Limb (tissue), 2 donors: ENCODE measurements at regions not wholly inside any gene's neighbourhood (a gene's known extent, or its start where the extent isn't known, plus 50 kb on each side); places are given as distances from the start of the nearest gene placed in this dataset.
"Not testable (repeated sequence)": the region's sequence is repeated elsewhere in the genome, so short reads cannot be mapped to it uniquely, and the experiment has no call there.

Source experiments
- DNase-seq, 2 donors: peaks; one replicate each; pipeline ENCODE4 v3.0.0-alpha.2; 2016; ENCODE audit errors: extremely low spot score in 2 of 2

GRCh38 chrX:65971151-65971550 lies 68.7 kb downstream of the VSIG4 start:
- no peak for DNase-seq

DNA sequence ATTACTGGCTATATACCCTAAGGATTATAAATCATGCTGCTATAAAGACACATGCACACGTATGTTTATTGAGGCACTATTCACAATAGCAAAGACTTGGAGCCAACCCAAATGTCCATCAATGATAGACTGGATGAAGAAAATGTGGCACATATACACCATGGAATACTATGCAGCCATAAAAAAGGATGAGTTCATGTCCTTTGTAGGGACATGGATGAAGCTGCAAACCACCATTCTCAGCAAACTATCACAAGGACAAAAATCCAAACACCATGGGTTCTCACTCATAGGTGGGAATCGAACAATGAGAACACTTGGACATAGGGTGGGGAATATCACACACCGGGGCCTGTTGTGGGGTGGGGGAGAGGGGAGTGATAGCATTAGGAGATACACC lies 72.7 kb downstream of the VSIG4 start:
- not testable (repeated sequence) for DNase-seq

DNA sequence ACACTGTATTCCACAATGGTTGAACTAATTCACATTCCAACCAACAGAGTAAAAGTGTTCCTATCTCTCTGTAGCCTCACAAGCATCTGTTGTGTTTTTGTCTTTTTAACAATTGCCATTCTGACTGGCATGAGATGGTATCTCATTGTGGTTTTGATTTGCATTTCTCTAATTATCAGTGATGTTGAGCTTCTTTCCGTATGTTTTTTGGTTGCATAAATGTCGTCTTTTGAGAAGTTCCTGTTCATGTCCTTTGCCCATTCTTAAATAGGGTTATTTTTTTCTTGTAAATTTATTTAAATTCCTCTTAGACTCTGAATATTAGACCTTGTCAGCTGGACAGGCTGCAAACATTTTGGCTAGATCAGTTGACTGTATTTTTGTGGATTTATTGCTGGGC lies 78.2 kb downstream of the VSIG4 start:
- DNase-seq: no peak

- no peak for DNase-seq
Observed at GRCh38 chrX:65948103-65948502, 91.8 kb downstream of the VSIG4 start.

DNA sequence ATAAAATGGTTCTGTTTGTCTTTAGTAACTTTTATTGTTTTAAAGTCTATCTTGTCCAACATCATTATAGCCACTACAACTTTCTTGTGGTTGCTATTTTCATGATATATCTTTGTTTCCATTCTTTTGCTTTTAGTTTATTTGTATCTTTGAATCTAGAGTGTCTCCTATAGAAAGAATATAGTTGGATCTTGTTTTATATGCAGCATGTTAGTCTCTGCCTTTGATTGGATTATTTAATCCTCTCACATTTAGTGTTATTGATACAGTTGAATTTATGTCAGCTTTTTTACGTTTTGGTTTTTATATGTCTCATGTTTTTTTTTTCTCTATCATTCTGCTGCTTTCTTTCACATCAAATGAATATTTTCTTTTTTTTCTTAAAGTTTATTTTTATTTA lies 98.1 kb downstream of the VSIG4 start:
- DNase-seq: no peak

GRCh38 chrX:65933085-65933589 lies 106.7 kb downstream of the VSIG4 start:
- DNase-seq: no peak

DNA sequence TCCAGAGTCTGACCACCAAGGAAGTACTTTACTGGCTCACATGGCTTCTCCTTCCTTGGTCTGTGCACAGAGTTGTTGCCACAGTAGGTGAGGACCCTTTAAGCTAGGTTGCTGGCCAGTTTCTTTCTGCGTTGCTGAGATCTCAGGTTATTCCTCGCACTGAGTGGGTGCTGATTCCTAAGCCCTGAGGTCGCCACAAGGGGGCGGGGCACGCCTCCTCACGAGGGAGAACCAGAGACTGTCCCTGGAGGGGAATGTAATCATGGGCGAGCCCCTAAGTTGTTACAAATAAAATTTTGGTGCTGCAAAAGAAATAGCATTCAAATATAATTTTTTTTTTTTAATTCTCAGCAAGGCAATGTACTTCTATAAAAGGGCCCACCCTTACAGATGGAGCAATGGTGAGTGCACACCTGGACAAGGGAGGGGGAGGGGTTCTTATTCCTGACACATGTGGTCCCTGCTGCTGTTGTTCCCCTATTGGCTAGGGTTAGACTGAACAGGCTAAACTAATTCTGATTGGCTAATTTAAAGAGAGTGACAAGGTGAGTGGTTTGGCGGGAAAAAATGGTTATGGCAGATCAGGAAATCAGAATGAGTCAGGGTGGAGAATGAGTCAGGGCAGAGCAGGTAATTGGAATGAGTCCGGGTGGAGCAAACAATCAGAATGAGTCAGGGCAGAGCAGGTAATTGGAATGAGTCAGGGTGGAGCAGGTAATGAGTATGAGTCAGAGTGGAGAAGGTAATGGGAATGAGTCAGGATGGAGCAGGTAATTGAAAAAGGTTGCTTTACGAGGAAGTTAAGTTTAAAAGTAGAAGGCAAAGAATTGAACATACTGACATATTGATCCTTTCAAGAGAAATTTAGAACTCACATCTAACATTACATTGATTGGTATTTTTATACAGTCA lies 107.5 kb downstream of the VSIG4 start:
- DNase-seq: no peak

- no peak for DNase-seq
Observed at GRCh38 chrX:65928522-65928921, 111.4 kb downstream of the VSIG4 start.

- DNase-seq: not testable (repeated sequence)
Observed at GRCh38 chrX:65927386-65927785, 112.5 kb downstream of the VSIG4 start.

- no peak for DNase-seq
Observed at GRCh38 chrX:65926095-65927019, 113.5 kb downstream of the VSIG4 start.

GRCh38 chrX:65925592-65925991 lies 114.3 kb downstream of the VSIG4 start:
- DNase-seq: no peak

DNA sequence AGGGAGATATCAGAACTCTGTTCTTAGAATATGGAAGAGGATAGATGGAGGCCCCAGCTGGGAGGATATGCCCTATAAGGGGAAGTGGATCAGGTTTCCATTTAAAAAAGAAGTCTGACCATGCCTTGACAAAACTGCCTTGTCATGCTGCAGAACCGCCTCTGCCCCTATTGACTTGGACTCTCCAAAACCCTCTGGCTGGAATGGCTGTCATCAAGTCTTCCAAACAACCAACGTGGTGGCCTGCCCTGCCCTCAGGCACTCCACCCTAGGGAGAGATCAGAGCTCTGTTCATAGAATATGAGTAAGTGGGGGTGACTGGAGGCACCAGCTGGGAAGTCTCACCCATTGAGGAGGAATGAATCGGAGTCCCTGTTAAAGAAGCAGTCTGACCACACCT lies 114.9 kb downstream of the VSIG4 start:
- no peak for DNase-seq

GRCh38 chrX:65921363-65921762 lies 118.5 kb downstream of the VSIG4 start:
- no peak for DNase-seq

DNA sequence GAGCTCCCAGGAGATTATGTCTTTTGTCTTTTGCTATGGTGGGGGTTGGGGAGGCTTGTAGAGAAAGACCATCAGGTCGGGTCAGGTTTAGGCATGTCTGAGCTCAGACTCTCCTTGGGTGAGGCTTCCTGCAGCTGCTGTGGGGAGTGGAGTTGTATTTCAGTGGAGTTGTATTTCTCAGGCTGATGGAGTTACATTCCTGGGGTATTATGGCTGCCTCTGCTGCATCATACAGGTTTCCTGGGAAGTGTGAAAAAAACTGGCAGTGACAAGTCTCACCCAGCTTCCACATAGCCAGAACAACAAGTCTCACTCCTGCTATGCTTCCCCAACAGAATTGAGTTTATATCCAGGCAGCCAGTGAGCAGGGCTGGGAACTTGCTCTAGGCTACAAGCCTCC lies 119.3 kb downstream of the VSIG4 start:
- peak in 1 of 2 donors; percentile 3 for DNase-seq

DNA sequence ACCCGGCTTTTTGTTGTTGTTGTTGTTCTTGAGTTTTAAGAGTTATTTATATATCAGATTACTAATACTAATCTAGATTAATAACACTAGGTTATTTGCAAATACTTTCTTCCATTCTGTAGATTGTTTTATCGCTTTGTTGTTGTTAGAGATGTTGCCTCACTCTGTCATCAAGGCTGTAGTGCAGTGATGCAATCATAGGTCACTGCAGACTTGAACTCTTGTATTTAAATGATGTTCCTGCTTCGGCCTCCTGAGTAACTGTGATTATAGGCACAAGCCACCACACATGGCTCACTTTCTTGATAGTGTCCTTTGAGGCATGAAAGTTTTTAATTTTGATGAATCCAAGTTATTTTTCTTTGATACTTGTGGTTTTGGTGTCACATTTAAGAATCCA lies 129.0 kb downstream of the VSIG4 start:
- no peak for DNase-seq

DNA sequence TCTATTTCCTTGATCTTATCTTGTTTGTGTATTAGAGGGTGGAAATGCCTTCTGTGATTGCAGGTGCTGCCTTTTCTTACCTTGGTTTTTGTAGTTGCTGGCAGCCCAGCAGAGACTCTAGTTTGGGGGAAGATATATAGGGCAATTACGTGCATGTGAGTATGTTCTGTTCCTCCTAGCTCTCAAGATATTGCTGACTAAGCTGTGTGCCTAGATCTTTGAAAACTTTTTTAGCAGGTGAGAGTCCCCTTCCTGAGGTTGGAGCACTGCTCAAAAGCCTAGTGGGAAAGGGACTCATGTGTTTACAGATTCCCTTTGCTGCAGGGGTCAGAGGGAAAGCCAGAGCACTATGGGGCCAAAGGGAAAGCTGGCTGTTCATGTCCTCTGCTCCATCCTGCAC lies 136.1 kb downstream of the VSIG4 start:
- no peak for DNase-seq

DNA sequence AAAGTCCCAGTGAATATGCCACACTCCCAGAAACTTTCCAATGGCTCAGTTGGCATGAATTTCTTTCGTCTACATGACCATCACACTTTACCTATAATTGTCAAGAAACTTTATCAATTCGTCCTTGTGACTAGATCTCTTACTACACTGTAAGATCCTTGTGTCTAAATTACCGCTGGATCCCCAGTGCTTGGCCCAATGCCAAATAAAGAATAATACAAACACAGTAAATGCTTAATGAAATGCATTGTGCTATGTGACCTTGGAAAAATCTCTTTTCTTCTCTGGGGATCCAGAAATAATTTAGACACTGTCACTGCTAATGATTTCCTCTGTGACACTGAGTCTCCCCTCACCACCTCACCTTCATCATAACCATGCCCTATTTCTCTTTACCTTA lies 137.9 kb downstream of the VSIG4 start:
- no peak for DNase-seq

GRCh38 chrX:65900850-65901844 lies 138.7 kb downstream of the VSIG4 start:
- no peak for DNase-seq

- DNase-seq: no peak
Observed at GRCh38 chrX:65894133-65894532, 145.7 kb downstream of the VSIG4 start.

- not testable (repeated sequence) for DNase-seq
Observed at GRCh38 chrX:65891817-65892216, 148.1 kb downstream of the VSIG4 start.

GRCh38 chrX:65888150-65888549 lies 151.7 kb downstream of the VSIG4 start:
- not testable (repeated sequence) for DNase-seq
